ENCODE measurements at regions not wholly inside any gene's neighbourhood (a gene's known extent, or its start where the extent isn't known, plus 50 kb on each side); places are given as distances from the start of the nearest gene placed in this dataset.

GRCh38 chr15:29540479-29540878, 270.9 kb upstream of the NSMCE3 start:
- peaks cover 0 to 2% (median 0%) of the 10 kb centered on the region in 4 donors for H3K9me3 ChIP-seq
- H3K4me1 ChIP-seq: no peaks in the 10 kb centered on the region
- H3K36me3 ChIP-seq: no peaks in the 10 kb centered on the region
- 74 to 85% (median 80%) methylated on average over 5 of the region's 5 CpGs for WGBS, 5 donors
- TF ChIP-seq POLR2AphosphoS5 (IDR thresholded peaks at IDR 0.05): no peak
- no peak overlapping the region for H3K27ac ChIP-seq
- intact Hi-C loops (cut with DNase I; ENCODE audit: low total_unique reads): no loop called here
- DNase-seq: no peak
- no peak overlapping the region for H3K4me3 ChIP-seq
- no peaks in the 10 kb centered on the region for H3K27me3 ChIP-seq

GRCh38 chr15:29539736-29540135, 270.1 kb upstream of the NSMCE3 start:
- intact Hi-C loops (cut with DNase I; ENCODE audit: low total_unique reads): no loop called here
- Histone ChIP-seq H3K4me3 (no peak overlapping the region), H3K36me3 (no peaks in the 10 kb centered on the region), H3K9me3 (no peaks in the 10 kb centered on the region), H3K27ac (no peak overlapping the region), H3K4me1 (no peaks in the 10 kb centered on the region), H3K27me3 (no peaks in the 10 kb centered on the region)
- 64 to 89% (median 81%) methylated on average over 2 to 6 of the region's 6 CpGs for WGBS, 5 donors
- no peak for DNase-seq
- TF ChIP-seq EP300 (IDR thresholded peaks at IDR 0.05): no peak
- TF ChIP-seq CTCF (IDR thresholded peaks at IDR 0.05): no peak
- no peak for TF ChIP-seq POLR2AphosphoS5 (IDR thresholded peaks at IDR 0.05)

- intact Hi-C loops (cut with DNase I; ENCODE audit: low total_unique reads): no loop called here
- Histone ChIP-seq H3K9me3 (no peaks in the 10 kb centered on the region), H3K4me3 (no peak overlapping the region), H3K4me1 (no peaks in the 10 kb centered on the region), H3K36me3 (no peaks in the 10 kb centered on the region), H3K27ac (no peak overlapping the region), H3K27me3 (no peaks in the 10 kb centered on the region)
- 50 to 68% (median 57%) methylated on average over 5 of the region's 5 CpGs for WGBS, 5 donors
- DNase-seq: peak in 1 of 2 donors; percentile 47
- TF ChIP-seq EP300 (IDR thresholded peaks at IDR 0.05) (no peak), POLR2AphosphoS5 (IDR thresholded peaks at IDR 0.05) (no peak), POLR2A (IDR thresholded peaks at IDR 0.05) (no peak), CTCF (IDR thresholded peaks at IDR 0.05) (no peak)
Measured at GRCh38 chr15:29538044-29538443, 268.4 kb upstream of the NSMCE3 start.

GRCh38 chr15:29535952-29536351, 266.3 kb upstream of the NSMCE3 start:
- DNase-seq: no peak
- intact Hi-C loops (cut with DNase I; ENCODE audit: low total_unique reads): no loop called here
- 80 to 93% (median 87%) methylated on average over 3 of the region's 3 CpGs for WGBS, 5 donors
- TF ChIP-seq POLR2A (IDR thresholded peaks at IDR 0.05) (no peak), EP300 (IDR thresholded peaks at IDR 0.05) (no peak), POLR2AphosphoS5 (IDR thresholded peaks at IDR 0.05) (no peak), CTCF (IDR thresholded peaks at IDR 0.05) (no peak)
- H3K4me3 ChIP-seq: no peak overlapping the region
- H3K9me3 ChIP-seq: no peaks in the 10 kb centered on the region
- no peaks in the 10 kb centered on the region for H3K27me3 ChIP-seq
- H3K36me3 ChIP-seq: no peaks in the 10 kb centered on the region
- H3K4me1 ChIP-seq: no peaks in the 10 kb centered on the region
- no peak overlapping the region for H3K27ac ChIP-seq

GRCh38 chr15:29534378-29534777, 264.8 kb upstream of the NSMCE3 start:
- no peak for TF ChIP-seq POLR2A (IDR thresholded peaks at IDR 0.05)
- TF ChIP-seq EP300 (IDR thresholded peaks at IDR 0.05): no peak
- no peak for TF ChIP-seq CTCF (IDR thresholded peaks at IDR 0.05)
- no peak for TF ChIP-seq POLR2AphosphoS5 (IDR thresholded peaks at IDR 0.05)
- DNase-seq: no peak

More at GRCh38 chr15:29534378-29534777, 264.8 kb upstream of the NSMCE3 start:
- no peaks in the 10 kb centered on the region for H3K36me3 ChIP-seq
- no peaks in the 10 kb centered on the region for H3K27me3 ChIP-seq
- H3K4me3 ChIP-seq: no peak overlapping the region
- WGBS, 5 donors: 32 to 56% (median 40%) methylated on average over 3 of the region's 3 CpGs
- H3K27ac ChIP-seq: no peak overlapping the region
- no peaks in the 10 kb centered on the region for H3K4me1 ChIP-seq
- H3K9me3 ChIP-seq: no peaks in the 10 kb centered on the region
- intact Hi-C loops (cut with DNase I; ENCODE audit: low total_unique reads): no loop called here

All from stomach (tissue), 8 donors.